H1 (cell line): ENCODE measurements at regions not wholly inside any gene's neighbourhood (a gene's known extent, or its start where the extent isn't known, plus 50 kb on each side); places are given as distances from the start of the nearest gene placed in this dataset.

ENCODE experiments used
- BCL11A ChIP-seq, 2 experiments: IDR thresholded peaks; one replicate each; pipeline ENCODE4 v1.6.1; 2011; ENCODE audit warnings: low read depth in 2 of 2, low read length in 2 of 2, mild to moderate bottlenecking in 2 of 2
- KDM4A ChIP-seq: IDR thresholded peaks from one replicate; pipeline ENCODE4 v1.7.1; 2012; ENCODE audit warnings: low read depth, mild to moderate bottlenecking, moderate library complexity, low read length, inconsistent platforms; ENCODE audit not compliant: severe bottlenecking
- NRF1 ChIP-seq: IDR thresholded peaks from 2 replicates; pipeline ENCODE4 v1.6.1; 2011; ENCODE audit warnings: mild to moderate bottlenecking, low read depth, low read length, improper control_type of control experiment
- RBBP5 ChIP-seq: IDR thresholded peaks from 2 replicates; pipeline ENCODE4 v1.7.1; 2012; ENCODE audit warnings: low read depth, mild to moderate bottlenecking, inconsistent platforms, low read length, moderate library complexity, borderline replicate concordance
- SIX5 ChIP-seq: IDR thresholded peaks from 2 replicates; pipeline ENCODE4 v1.6.1; 2011; ENCODE audit warnings: mild to moderate bottlenecking, low read depth, low read length
- SUZ12 ChIP-seq: fragments of 200-600 bp; sonication (generic); IDR thresholded peaks from 2 replicates; pipeline ENCODE4 v1.6.1; 2012; ENCODE audit warnings: mild to moderate bottlenecking, inconsistent platforms, low read length, moderate library complexity, mixed read lengths
- TAF7 ChIP-seq: optimal IDR thresholded peaks from 2 replicates; pipeline ENCODE3; 2011; ENCODE audit warnings: low read depth, mild to moderate bottlenecking, inconsistent platforms, low read length, moderate library complexity, borderline replicate concordance
- TCF12 ChIP-seq: IDR thresholded peaks from 2 replicates; pipeline ENCODE4 v1.6.1; 2011; ENCODE audit warnings: low read depth, mild to moderate bottlenecking, low read length
- TF ChIP-seq, protein P1 (sequence below): fragments of 300-600 bp; sonication (generic); IDR thresholded peaks from 2 replicates; pipeline ENCODE4 v1.7.1; 2012; ENCODE audit warnings: low read length, moderate library complexity, mild to moderate bottlenecking, inconsistent platforms; ENCODE audit not compliant: insufficient replicate concordance

DNA sequence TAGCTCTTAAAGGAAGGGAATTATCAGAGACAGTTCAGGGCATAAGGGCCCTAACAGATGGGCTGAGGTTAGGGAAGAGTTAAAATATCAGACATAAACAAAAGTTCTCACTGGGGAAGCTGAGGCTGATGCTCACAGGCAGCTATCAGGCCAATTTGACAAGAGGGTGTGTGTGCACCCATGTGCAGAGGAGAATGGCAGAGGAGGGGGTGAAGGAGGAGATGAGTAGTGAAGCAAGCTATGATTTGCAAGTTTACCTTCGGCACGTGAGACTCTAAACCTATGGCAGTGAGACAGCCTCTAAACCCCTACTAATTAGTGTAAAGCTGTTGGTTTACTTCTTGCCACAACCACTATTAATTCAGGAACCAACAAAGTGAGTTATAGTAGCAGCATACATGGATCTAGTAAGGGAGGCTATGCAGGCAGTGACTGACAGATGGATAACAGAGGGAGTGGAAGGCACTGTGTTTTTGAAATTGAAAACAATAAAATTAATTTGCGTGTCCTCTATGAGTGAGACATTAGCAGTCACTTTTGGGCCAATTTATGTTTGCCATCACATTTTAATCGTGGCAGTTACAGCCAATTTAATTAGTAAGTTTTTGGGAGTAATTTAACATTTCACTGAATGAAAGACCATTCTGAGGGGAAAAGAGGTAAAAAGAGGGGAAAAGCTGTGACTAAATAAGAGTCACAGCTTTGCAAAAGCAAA is 99.6 kb upstream of the HTR2A start (continued):
- TF ChIP-seq, protein P1, sequence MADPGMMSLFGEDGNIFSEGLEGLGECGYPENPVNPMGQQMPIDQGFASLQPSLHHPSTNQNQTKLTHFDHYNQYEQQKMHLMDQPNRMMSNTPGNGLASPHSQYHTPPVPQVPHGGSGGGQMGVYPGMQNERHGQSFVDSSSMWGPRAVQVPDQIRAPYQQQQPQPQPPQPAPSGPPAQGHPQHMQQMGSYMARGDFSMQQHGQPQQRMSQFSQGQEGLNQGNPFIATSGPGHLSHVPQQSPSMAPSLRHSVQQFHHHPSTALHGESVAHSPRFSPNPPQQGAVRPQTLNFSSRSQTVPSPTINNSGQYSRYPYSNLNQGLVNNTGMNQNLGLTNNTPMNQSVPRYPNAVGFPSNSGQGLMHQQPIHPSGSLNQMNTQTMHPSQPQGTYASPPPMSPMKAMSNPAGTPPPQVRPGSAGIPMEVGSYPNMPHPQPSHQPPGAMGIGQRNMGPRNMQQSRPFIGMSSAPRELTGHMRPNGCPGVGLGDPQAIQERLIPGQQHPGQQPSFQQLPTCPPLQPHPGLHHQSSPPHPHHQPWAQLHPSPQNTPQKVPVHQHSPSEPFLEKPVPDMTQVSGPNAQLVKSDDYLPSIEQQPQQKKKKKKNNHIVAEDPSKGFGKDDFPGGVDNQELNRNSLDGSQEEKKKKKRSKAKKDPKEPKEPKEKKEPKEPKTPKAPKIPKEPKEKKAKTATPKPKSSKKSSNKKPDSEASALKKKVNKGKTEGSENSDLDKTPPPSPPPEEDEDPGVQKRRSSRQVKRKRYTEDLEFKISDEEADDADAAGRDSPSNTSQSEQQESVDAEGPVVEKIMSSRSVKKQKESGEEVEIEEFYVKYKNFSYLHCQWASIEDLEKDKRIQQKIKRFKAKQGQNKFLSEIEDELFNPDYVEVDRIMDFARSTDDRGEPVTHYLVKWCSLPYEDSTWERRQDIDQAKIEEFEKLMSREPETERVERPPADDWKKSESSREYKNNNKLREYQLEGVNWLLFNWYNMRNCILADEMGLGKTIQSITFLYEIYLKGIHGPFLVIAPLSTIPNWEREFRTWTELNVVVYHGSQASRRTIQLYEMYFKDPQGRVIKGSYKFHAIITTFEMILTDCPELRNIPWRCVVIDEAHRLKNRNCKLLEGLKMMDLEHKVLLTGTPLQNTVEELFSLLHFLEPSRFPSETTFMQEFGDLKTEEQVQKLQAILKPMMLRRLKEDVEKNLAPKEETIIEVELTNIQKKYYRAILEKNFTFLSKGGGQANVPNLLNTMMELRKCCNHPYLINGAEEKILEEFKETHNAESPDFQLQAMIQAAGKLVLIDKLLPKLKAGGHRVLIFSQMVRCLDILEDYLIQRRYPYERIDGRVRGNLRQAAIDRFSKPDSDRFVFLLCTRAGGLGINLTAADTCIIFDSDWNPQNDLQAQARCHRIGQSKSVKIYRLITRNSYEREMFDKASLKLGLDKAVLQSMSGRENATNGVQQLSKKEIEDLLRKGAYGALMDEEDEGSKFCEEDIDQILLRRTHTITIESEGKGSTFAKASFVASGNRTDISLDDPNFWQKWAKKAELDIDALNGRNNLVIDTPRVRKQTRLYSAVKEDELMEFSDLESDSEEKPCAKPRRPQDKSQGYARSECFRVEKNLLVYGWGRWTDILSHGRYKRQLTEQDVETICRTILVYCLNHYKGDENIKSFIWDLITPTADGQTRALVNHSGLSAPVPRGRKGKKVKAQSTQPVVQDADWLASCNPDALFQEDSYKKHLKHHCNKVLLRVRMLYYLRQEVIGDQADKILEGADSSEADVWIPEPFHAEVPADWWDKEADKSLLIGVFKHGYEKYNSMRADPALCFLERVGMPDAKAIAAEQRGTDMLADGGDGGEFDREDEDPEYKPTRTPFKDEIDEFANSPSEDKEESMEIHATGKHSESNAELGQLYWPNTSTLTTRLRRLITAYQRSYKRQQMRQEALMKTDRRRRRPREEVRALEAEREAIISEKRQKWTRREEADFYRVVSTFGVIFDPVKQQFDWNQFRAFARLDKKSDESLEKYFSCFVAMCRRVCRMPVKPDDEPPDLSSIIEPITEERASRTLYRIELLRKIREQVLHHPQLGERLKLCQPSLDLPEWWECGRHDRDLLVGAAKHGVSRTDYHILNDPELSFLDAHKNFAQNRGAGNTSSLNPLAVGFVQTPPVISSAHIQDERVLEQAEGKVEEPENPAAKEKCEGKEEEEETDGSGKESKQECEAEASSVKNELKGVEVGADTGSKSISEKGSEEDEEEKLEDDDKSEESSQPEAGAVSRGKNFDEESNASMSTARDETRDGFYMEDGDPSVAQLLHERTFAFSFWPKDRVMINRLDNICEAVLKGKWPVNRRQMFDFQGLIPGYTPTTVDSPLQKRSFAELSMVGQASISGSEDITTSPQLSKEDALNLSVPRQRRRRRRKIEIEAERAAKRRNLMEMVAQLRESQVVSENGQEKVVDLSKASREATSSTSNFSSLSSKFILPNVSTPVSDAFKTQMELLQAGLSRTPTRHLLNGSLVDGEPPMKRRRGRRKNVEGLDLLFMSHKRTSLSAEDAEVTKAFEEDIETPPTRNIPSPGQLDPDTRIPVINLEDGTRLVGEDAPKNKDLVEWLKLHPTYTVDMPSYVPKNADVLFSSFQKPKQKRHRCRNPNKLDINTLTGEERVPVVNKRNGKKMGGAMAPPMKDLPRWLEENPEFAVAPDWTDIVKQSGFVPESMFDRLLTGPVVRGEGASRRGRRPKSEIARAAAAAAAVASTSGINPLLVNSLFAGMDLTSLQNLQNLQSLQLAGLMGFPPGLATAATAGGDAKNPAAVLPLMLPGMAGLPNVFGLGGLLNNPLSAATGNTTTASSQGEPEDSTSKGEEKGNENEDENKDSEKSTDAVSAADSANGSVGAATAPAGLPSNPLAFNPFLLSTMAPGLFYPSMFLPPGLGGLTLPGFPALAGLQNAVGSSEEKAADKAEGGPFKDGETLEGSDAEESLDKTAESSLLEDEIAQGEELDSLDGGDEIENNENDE, result no peak
- TF ChIP-seq TAF7 (no peak), NRF1 (no peak), SUZ12 (no peak), RBBP5 (no peak), BCL11A (IDR thresholded peaks at IDR 0.05; ENCODE audit: low read depth in 2 of 2, low read length in 2 of 2) (no peak), TCF12 (no peak), KDM4A (no peak), SIX5 (no peak)
